ENCODE measurements at regions not wholly inside any gene's neighbourhood (a gene's known extent, or its start where the extent isn't known, plus 50 kb on each side); places are given as distances from the start of the nearest gene placed in this dataset.

DNA sequence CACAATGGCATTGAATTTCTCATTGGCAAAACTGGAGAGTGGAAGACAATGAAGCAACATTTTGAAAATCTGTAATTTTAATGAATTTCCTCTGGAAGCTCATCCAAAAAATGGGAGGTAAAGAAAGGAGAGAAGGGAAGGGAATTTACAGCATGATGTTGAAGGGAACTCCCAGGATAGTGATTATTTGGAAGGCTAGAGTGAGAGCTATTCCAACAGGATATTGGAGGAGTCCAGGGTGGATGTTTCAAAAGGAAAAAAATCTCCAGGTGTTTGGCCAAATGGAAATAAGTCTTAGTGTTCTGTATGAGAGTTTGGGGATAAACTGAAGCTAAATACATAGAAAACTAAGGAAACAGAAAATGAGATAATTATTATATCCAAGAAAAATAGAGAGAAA lies 106.2 kb downstream of the IZUMO3 start:
- TF ChIP-seq, protein P1, sequence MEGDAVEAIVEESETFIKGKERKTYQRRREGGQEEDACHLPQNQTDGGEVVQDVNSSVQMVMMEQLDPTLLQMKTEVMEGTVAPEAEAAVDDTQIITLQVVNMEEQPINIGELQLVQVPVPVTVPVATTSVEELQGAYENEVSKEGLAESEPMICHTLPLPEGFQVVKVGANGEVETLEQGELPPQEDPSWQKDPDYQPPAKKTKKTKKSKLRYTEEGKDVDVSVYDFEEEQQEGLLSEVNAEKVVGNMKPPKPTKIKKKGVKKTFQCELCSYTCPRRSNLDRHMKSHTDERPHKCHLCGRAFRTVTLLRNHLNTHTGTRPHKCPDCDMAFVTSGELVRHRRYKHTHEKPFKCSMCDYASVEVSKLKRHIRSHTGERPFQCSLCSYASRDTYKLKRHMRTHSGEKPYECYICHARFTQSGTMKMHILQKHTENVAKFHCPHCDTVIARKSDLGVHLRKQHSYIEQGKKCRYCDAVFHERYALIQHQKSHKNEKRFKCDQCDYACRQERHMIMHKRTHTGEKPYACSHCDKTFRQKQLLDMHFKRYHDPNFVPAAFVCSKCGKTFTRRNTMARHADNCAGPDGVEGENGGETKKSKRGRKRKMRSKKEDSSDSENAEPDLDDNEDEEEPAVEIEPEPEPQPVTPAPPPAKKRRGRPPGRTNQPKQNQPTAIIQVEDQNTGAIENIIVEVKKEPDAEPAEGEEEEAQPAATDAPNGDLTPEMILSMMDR (optimal IDR thresholded peaks at IDR 0.05 in 1 of 3, IDR thresholded peaks at IDR 0.05 in 1 of 3, conservative IDR thresholded peaks at IDR 0.05 in 1 of 3; ENCODE audit: extremely low read depth in 1 of 3, insufficient read depth in 2 of 3, low read length in 3 of 3), result no peak
- no peak for TF ChIP-seq EZH2 (IDR thresholded peaks at IDR 0.05; ENCODE audit: low read length)
